ENCODE measurements at regions not wholly inside any gene's neighbourhood (a gene's known extent, or its start where the extent isn't known, plus 50 kb on each side); places are given as distances from the start of the nearest gene placed in this dataset.

- Mint-ChIP-seq H3K36me3 (peaks cover 4% of the 10 kb centered on the region), H3K27ac (no peak overlapping the region), H3K9me3 (peaks cover 0 to 3% (median 0%) of the 10 kb centered on the region in 7 donors), H3K4me1 (peaks cover 0 to 7% (median 5%) of the 10 kb centered on the region in 4 donors), H3K4me3 (no peak overlapping the region), H3K27me3 (no peaks in the 10 kb centered on the region)
- H3K27ac ChIP-seq (ENCODE audit: insufficient read depth, low read length, poor library complexity, severe bottlenecking): no peak overlapping the region
- H3K36me3 ChIP-seq (ENCODE audit: control insufficient read depth, insufficient read depth, low read length): no peaks in the 10 kb centered on the region
- H3K9me3 ChIP-seq (ENCODE audit: control insufficient read depth in 2 of 2, low read length in 2 of 2): no peaks in the 10 kb centered on the region
- ATAC-seq (ENCODE audit: low read depth in 2 of 2): no peak
- no peaks in the 10 kb centered on the region for H3K27me3 ChIP-seq (ENCODE audit: control insufficient read depth, insufficient read depth, low read length)
- no peaks in the 10 kb centered on the region for H3K4me1 ChIP-seq (ENCODE audit: control insufficient read depth, insufficient read depth, low read length, poor library complexity, severe bottlenecking)
- H3K4me3 ChIP-seq (ENCODE audit: low read depth, low read length): no peak overlapping the region
- DNase-seq: no peak
Observed at GRCh38 chr2:181352158-181352557, 105.0 kb upstream of the ITGA4 start.

GRCh38 chr2:181354626-181355025 is 102.6 kb upstream of the ITGA4 start:
- ATAC-seq (ENCODE audit: low read depth in 2 of 2): no peak
- Histone ChIP-seq H3K27me3 (ENCODE audit: control insufficient read depth, insufficient read depth, low read length) (no peaks in the 10 kb centered on the region), H3K4me1 (ENCODE audit: control insufficient read depth, insufficient read depth, low read length, poor library complexity, severe bottlenecking) (no peaks in the 10 kb centered on the region), H3K9me3 (ENCODE audit: control insufficient read depth in 2 of 2, low read length in 2 of 2) (no peaks in the 10 kb centered on the region), H3K36me3 (ENCODE audit: control insufficient read depth, insufficient read depth, low read length) (no peaks in the 10 kb centered on the region), H3K27ac (ENCODE audit: insufficient read depth, low read length, poor library complexity, severe bottlenecking) (no peak overlapping the region), H3K4me3 (ENCODE audit: low read depth, low read length) (no peak overlapping the region)
- no peak overlapping the region for H3K27ac Mint-ChIP-seq
- peaks cover 4% of the 10 kb centered on the region for H3K36me3 Mint-ChIP-seq
- H3K4me1 Mint-ChIP-seq: peaks cover 0 to 4% (median under 1%) of the 10 kb centered on the region in 4 donors
- H3K27me3 Mint-ChIP-seq: peaks cover under 1% of the 10 kb centered on the region
- H3K4me3 Mint-ChIP-seq: no peak overlapping the region
- no peak for DNase-seq
- H3K9me3 Mint-ChIP-seq: peaks cover 0 to 3% (median 0%) of the 10 kb centered on the region in 7 donors

- no peak for ATAC-seq (ENCODE audit: low read depth in 2 of 2)
- no peak overlapping the region for H3K27ac Mint-ChIP-seq
- no peaks in the 10 kb centered on the region for H3K36me3 ChIP-seq (ENCODE audit: control insufficient read depth, insufficient read depth, low read length)
Observed at GRCh38 chr2:181356526-181357130, 100.6 kb upstream of the ITGA4 start.

GRCh38 chr2:181357979-181358378 is 99.2 kb upstream of the ITGA4 start:
- Mint-ChIP-seq H3K27ac (no peak overlapping the region), H3K27me3 (peaks cover 5% of the 10 kb centered on the region), H3K4me3 (no peak overlapping the region), H3K4me1 (no peaks in the 10 kb centered on the region), H3K9me3 (peaks cover 0 to 2% (median 0%) of the 10 kb centered on the region in 7 donors), H3K36me3 (peaks cover 4% of the 10 kb centered on the region)
- Histone ChIP-seq H3K4me3 (ENCODE audit: low read depth, low read length) (no peak overlapping the region), H3K36me3 (ENCODE audit: control insufficient read depth, insufficient read depth, low read length) (no peaks in the 10 kb centered on the region), H3K27me3 (ENCODE audit: control insufficient read depth, insufficient read depth, low read length) (no peaks in the 10 kb centered on the region), H3K27ac (ENCODE audit: insufficient read depth, low read length, poor library complexity, severe bottlenecking) (no peak overlapping the region), H3K9me3 (ENCODE audit: control insufficient read depth in 2 of 2, low read length in 2 of 2) (no peaks in the 10 kb centered on the region), H3K4me1 (ENCODE audit: control insufficient read depth, insufficient read depth, low read length, poor library complexity, severe bottlenecking) (no peaks in the 10 kb centered on the region)
- ATAC-seq (ENCODE audit: low read depth in 2 of 2) (no peak), DNase-seq (no peak)

More at GRCh38 chr2:181356526-181357130, 100.6 kb upstream of the ITGA4 start:
- Histone ChIP-seq H3K4me1 (ENCODE audit: control insufficient read depth, insufficient read depth, low read length, poor library complexity, severe bottlenecking) (no peaks in the 10 kb centered on the region), H3K27me3 (ENCODE audit: control insufficient read depth, insufficient read depth, low read length) (no peaks in the 10 kb centered on the region), H3K27ac (ENCODE audit: insufficient read depth, low read length, poor library complexity, severe bottlenecking) (no peak overlapping the region), H3K4me3 (ENCODE audit: low read depth, low read length) (no peak overlapping the region), H3K9me3 (ENCODE audit: control insufficient read depth in 2 of 2, low read length in 2 of 2) (no peaks in the 10 kb centered on the region)
- Mint-ChIP-seq H3K9me3 (peaks cover 0 to 3% (median 0%) of the 10 kb centered on the region in 7 donors), H3K36me3 (peaks cover 4% of the 10 kb centered on the region), H3K4me1 (peaks cover 0 to 4% (median under 1%) of the 10 kb centered on the region in 4 donors), H3K27me3 (peaks cover 5% of the 10 kb centered on the region), H3K4me3 (no peak overlapping the region)
- no peak for DNase-seq

GRCh38 chr2:181362561-181362960 is 94.6 kb upstream of the ITGA4 start:
- no peak overlapping the region for H3K4me3 ChIP-seq (ENCODE audit: low read depth, low read length)
- H3K27me3 ChIP-seq (ENCODE audit: control insufficient read depth, insufficient read depth, low read length): no peaks in the 10 kb centered on the region
- Mint-ChIP-seq H3K27ac (no peak overlapping the region), H3K27me3 (peaks cover 5% of the 10 kb centered on the region), H3K36me3 (no peaks in the 10 kb centered on the region), H3K4me3 (no peak overlapping the region), H3K9me3 (peaks cover 0 to 3% (median 0%) of the 10 kb centered on the region in 7 donors), H3K4me1 (no peaks in the 10 kb centered on the region)
- no peaks in the 10 kb centered on the region for H3K9me3 ChIP-seq (ENCODE audit: control insufficient read depth in 2 of 2, low read length in 2 of 2)
- no peak for ATAC-seq (ENCODE audit: low read depth in 2 of 2)
- no peaks in the 10 kb centered on the region for H3K36me3 ChIP-seq (ENCODE audit: control insufficient read depth, insufficient read depth, low read length)
- no peaks in the 10 kb centered on the region for H3K4me1 ChIP-seq (ENCODE audit: control insufficient read depth, insufficient read depth, low read length, poor library complexity, severe bottlenecking)
- no peak for DNase-seq
- no peak overlapping the region for H3K27ac ChIP-seq (ENCODE audit: insufficient read depth, low read length, poor library complexity, severe bottlenecking)

- Histone ChIP-seq H3K4me3 (ENCODE audit: low read depth, low read length) (no peak overlapping the region), H3K9me3 (ENCODE audit: control insufficient read depth in 2 of 2, low read length in 2 of 2) (no peaks in the 10 kb centered on the region), H3K4me1 (ENCODE audit: control insufficient read depth, insufficient read depth, low read length, poor library complexity, severe bottlenecking) (no peaks in the 10 kb centered on the region), H3K36me3 (ENCODE audit: control insufficient read depth, insufficient read depth, low read length) (no peaks in the 10 kb centered on the region), H3K27me3 (ENCODE audit: control insufficient read depth, insufficient read depth, low read length) (no peaks in the 10 kb centered on the region), H3K27ac (ENCODE audit: insufficient read depth, low read length, poor library complexity, severe bottlenecking) (no peak overlapping the region)
- Mint-ChIP-seq H3K4me3 (no peak overlapping the region), H3K9me3 (peaks cover 0 to 3% (median 0%) of the 10 kb centered on the region in 7 donors), H3K4me1 (no peaks in the 10 kb centered on the region), H3K36me3 (no peaks in the 10 kb centered on the region), H3K27ac (no peak overlapping the region), H3K27me3 (peaks cover 5% of the 10 kb centered on the region)
- DNase-seq (no peak), ATAC-seq (ENCODE audit: low read depth in 2 of 2) (no peak)
Observed at GRCh38 chr2:181363164-181363563, 94.0 kb upstream of the ITGA4 start.

- H3K27me3 ChIP-seq (ENCODE audit: control insufficient read depth, insufficient read depth, low read length): no peaks in the 10 kb centered on the region
- ATAC-seq (ENCODE audit: low read depth in 2 of 2): no peak
- Mint-ChIP-seq H3K36me3 (no peaks in the 10 kb centered on the region), H3K9me3 (peaks cover 0 to 4% (median 0%) of the 10 kb centered on the region in 7 donors), H3K27me3 (peaks cover 4% of the 10 kb centered on the region), H3K27ac (no peak overlapping the region), H3K4me3 (no peak overlapping the region), H3K4me1 (no peaks in the 10 kb centered on the region)
- no peaks in the 10 kb centered on the region for H3K36me3 ChIP-seq (ENCODE audit: control insufficient read depth, insufficient read depth, low read length)
- H3K4me1 ChIP-seq (ENCODE audit: control insufficient read depth, insufficient read depth, low read length, poor library complexity, severe bottlenecking): no peaks in the 10 kb centered on the region
- no peak overlapping the region for H3K4me3 ChIP-seq (ENCODE audit: low read depth, low read length)
- H3K9me3 ChIP-seq (ENCODE audit: control insufficient read depth in 2 of 2, low read length in 2 of 2): no peaks in the 10 kb centered on the region
- H3K27ac ChIP-seq (ENCODE audit: insufficient read depth, low read length, poor library complexity, severe bottlenecking): no peak overlapping the region
- no peak for DNase-seq
Observed at GRCh38 chr2:181364492-181365170, 92.6 kb upstream of the ITGA4 start.
